ENCODE measurements at regions not wholly inside any gene's neighbourhood (a gene's known extent, or its start where the extent isn't known, plus 50 kb on each side); places are given as distances from the start of the nearest gene placed in this dataset.

GRCh38 chr21:27818847-27819246 is 852.0 kb upstream of the ADAMTS5 start:
- no peak for DNase-seq (ENCODE audit: low read depth in 2 of 2)

DNA sequence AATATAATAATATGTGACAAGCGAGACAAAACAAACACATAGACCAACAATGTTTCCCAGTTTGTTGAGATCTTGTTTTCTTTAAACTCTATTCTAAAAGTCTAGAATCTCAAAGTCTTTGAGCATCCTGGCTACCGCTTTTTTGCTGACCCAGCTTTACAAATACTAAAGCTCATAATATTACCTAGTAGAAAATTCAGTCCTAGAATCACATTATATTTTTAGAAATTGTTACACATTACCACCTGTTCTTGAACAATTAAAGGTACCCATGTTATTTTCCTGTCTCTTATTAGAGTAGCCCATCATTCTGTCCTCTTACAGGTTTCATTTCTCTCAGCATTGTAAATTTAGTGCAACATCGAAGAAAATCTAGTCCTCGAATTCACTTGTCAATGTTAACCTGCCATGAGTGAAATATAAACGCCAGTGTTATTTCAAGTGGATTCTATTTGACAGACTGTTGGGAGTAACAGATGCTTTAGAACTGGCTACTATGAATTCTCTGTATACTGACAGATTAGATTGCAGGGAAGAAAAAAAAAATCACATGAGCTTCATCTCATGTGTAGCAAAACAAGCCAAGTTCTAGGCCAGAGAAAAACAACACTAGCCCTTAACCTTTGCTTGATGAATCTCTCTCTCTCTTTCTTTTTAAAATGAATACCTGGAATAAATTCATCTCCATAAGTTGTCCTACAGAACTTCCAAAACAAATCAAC is 851.2 kb upstream of the ADAMTS5 start:
- no peak for DNase-seq (ENCODE audit: low read depth in 2 of 2)

DNA sequence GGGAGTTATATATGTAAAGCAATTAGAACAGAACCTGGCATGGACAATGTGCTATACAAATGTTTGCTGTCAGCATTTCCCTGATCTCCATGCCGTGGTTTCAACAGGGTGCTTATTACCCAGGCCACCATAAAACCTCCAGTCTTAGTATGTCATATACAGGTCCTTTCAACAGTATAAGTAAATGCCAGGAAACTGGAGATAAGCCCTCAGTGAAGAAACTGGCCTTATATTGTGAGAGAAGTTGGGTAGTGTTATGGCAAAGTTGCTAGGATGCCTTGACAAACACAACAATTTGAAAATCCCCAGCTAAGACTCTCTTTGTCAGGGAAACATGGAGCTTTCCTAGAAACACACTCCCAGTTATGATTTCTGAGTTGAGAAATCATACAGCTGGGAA is 850.2 kb upstream of the ADAMTS5 start:
- DNase-seq (ENCODE audit: low read depth in 2 of 2) = no peak

- no peak for DNase-seq (ENCODE audit: low read depth in 2 of 2)
Measured at GRCh38 chr21:27816301-27816700, 849.4 kb upstream of the ADAMTS5 start.

- no peak for DNase-seq (ENCODE audit: low read depth in 2 of 2)
Measured at GRCh38 chr21:27814226-27814625, 847.3 kb upstream of the ADAMTS5 start.

DNA sequence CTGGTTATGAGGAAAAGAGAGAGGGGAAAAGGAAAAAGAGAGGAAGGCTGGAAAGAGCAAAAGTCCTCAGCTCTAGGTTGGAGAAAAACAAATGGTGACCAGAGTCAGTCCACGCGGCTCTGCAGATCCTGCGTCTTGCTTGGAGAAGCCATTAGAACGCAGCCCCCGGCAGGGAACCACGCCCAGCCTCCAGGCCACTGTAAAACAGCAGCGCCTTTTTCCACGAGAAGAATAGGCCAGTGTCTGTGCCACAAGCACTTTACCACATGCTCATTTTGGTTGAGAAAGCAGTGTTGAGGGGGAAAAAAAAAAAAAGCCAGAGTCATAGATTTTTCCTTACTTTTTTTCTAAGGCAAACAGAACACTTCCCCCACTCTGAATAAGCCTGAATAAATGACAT is 846.9 kb upstream of the ADAMTS5 start:
- no peak for DNase-seq (ENCODE audit: low read depth in 2 of 2)

DNA sequence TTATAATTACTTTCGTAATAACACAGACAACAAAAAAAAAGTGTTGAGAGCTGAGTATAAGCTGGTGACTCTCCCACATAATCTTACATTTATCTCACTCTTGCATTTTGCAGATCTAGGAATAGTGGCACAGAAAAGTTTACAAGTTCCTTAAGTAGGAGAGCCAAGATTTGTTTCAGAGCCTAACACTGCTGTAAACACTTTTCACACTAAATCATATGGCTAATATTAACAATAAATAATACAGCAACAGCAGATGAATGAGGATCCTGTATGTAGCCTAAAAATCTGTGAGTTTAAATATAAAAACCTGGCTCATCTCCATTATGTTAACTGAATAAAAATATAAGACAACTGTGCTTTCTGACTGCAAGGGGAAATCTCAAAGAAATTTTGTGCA is 846.5 kb upstream of the ADAMTS5 start:
- DNase-seq (ENCODE audit: low read depth in 2 of 2) = no peak

DNA sequence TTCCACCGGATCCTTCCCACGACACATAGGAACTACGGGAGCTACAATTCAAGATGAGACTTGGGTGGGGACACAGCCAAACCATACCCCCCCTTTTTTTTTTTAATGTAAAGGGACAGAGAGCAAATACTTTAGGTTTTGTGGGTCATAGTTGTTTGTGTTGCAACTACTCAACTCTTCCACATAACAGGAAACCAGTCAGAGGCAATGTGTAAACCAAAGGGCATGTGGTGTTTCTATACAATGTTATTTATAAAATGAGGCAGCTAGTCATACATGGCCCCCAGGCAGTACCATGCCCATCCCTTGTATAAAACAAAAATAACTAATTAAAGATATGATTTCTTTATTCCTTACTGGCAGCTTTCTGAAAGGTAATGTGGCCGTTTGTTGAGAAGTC is 845.4 kb upstream of the ADAMTS5 start:
- DNase-seq (ENCODE audit: low read depth in 2 of 2) = no peak

- no peak for DNase-seq (ENCODE audit: low read depth in 2 of 2)
Measured at GRCh38 chr21:27808923-27809322, 842.0 kb upstream of the ADAMTS5 start.

GRCh38 chr21:27807596-27807995 is 840.7 kb upstream of the ADAMTS5 start:
- DNase-seq (ENCODE audit: low read depth in 2 of 2) = no peak

DNA sequence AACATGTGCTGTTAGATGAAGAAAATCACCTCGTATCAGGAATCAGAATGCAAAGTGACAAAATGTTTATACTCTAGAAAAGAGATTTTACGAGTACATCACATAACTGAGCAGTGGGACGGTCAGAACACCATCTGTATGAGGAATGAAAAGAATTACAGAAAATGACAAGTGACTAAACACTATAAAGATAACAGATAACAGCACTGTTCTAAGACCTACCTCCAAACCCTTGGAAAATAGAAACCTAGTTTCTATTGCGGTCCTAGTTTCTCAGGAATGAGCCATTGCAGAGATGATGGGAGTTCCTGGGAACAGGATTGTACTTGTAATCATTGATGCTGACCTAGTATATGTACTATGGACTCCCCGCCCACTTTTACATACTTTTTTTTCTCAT is 839.4 kb upstream of the ADAMTS5 start:
- no peak for DNase-seq (ENCODE audit: low read depth in 2 of 2)

- DNase-seq (ENCODE audit: low read depth in 2 of 2) = no peak
Measured at GRCh38 chr21:27805696-27806095, 838.8 kb upstream of the ADAMTS5 start.

DNA sequence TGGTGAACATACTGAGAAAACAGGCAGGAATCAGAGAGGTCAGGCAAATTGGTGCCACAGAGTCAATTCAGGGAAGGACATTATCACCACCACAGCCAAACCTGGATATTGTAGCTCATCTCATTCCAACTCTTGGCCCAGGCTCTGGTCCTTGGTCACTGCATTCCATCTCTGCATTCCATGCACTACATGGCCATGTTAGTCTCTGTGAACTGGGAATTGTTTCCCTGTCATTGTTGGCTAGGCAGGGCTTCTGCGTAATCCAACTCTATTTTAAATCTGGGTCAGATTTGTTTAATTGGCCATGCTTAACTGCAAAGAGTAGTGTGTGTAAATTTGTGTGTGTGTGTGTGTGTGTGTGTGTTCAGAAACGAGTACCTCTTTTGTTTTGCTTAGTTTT is 837.6 kb upstream of the ADAMTS5 start:
- DNase-seq (ENCODE audit: low read depth in 2 of 2) = no peak

GRCh38 chr21:27803571-27803970 is 836.7 kb upstream of the ADAMTS5 start:
- no peak for DNase-seq (ENCODE audit: low read depth in 2 of 2)

DNA sequence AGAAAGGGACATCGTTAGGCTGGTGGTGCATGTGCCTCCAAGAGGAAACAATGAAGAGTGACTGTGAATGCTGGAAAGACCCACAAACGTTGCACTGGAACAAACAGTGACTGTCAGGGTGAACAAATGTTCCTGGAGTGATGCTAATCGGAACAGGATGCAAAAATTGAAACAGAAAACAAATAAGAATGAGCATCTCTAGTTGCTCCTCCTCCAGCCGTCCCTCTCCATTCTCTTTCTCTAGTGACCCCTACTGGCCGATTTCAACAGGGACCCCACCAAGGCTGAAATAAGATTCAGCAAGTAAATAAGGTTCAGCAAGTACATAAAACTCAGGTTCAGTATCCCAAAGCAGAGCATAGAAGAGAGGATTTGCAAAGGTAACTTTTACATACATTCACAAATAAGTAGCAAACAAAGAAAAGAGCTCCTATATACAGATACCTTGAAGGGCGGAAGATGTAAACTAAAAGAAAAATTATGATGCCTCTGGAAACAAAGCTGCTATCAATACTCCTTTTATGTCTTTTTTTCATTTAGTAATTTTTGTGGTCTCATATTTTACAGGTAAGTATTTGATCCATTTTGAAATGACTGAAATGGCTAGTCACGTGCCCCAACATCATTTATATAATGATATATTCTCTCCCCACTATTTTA is 836.1 kb upstream of the ADAMTS5 start:
- no peak for DNase-seq (ENCODE audit: low read depth in 2 of 2)

DNA sequence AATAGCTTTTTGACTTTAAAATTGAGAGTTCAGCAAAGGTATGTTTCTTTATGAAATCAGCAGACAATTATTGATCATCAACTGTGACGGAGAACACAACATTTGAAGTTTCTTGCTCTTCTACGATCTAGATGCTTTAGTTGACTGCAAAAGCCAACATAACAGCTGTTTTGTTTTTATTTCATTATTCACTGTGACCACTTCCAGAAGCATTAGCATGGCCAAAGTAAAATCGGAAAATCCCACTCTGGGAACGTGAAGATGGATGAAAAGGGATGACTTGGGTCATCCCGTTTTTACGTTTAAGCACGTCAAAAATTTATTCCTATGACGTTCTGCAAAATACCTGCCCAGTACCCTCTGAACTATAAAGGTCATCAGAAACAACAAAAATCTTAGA is 833.0 kb upstream of the ADAMTS5 start:
- no peak for DNase-seq (ENCODE audit: low read depth in 2 of 2)

DNA sequence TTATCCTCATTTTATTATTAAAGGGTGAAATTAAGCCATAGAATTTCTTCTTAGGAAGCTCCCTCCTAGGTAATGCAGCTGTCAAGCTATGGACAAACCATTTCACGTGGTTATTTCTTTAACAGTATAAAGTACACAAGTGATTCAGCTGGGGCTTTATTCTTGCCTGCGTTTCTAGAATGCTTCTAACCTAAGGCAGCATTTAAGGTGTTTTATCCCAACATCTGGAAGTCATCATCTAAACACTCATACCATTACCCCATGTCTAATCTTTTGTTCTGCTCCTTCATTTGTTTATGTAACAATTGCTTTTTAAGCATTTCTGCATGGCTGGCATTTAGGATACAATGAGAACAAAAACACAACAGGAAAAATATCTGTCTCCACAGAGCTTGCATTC is 829.2 kb upstream of the ADAMTS5 start:
- no peak for DNase-seq (ENCODE audit: low read depth in 2 of 2)

- DNase-seq (ENCODE audit: low read depth in 2 of 2) = no peak
Measured at GRCh38 chr21:27795418-27795817, 828.5 kb upstream of the ADAMTS5 start.

DNA sequence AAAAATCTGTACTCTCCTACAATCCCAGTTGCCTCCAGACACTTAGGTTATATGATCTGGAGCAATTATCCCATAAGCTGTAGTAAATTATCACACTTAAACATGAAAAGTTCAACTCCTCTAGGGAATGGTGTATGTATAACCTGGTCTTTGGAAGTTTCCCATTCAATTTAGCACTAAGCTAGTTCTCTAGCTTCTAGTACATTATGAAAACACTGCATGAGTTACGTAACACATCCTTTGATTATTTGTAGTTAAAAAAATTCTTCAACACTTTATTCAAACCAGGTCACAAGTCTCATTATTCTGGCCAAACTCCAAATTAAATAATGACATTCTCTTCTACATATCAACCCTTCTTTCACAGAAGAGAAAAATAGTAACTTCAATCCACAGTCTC is 827.0 kb upstream of the ADAMTS5 start:
- no peak for DNase-seq (ENCODE audit: low read depth in 2 of 2)

GRCh38 chr21:27787046-27787445 is 820.2 kb upstream of the ADAMTS5 start:
- no peak for DNase-seq (ENCODE audit: low read depth in 2 of 2)

DNA sequence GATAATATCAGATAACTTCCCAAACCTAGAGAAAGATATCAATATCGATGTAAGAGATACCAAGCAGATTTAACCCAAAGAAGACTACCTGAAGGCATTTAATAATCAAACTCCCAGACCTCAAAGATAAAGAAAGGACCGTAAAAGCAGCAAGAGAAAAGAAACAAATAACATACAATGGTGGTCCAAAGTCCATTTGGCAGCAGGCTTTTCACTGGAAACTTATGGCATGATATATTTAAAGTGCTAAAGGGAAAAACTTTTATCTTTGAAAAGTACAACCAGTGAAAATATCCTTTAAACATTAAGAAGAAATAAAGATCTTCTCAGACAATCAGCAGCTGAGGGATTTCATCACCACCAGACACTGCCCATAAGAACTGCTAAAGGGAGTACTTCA is 812.7 kb upstream of the ADAMTS5 start:
- no peak for DNase-seq (ENCODE audit: low read depth in 2 of 2)

- DNase-seq (ENCODE audit: low read depth in 2 of 2) = no peak
Measured at GRCh38 chr21:27776925-27777553, 810.2 kb upstream of the ADAMTS5 start.

GRCh38 chr21:27772816-27773215 is 805.9 kb upstream of the ADAMTS5 start:
- no peak for DNase-seq (ENCODE audit: low read depth in 2 of 2)

Data from stimulated activated CD8-positive, alpha-beta memory T cell treated with anti-CD3 and anti-CD28 coated beads, Interleukin-2, amount 100 ng/mL, for 48 hours (primary cell).